H1 (cell line): ENCODE measurements at regions not wholly inside any gene's neighbourhood (a gene's known extent, or its start where the extent isn't known, plus 50 kb on each side); places are given as distances from the start of the nearest gene placed in this dataset.

Experiments used
- CTCF ChIA-PET: fragments of 300-600 bp; sonication (Branson Sonifier 250); formaldehyde crosslinking; loops from one replicate; lab custom pipeline; 2021; ENCODE audit not compliant: partially characterized antibody; lab: Charles Lee
- POLR2A ChIA-PET: fragments of 300-600 bp; sonication (Branson Sonifier 250); formaldehyde crosslinking; loops from one replicate; lab custom pipeline; 2021; ENCODE audit warnings: inconsistent platforms; ENCODE audit not compliant: partially characterized antibody; lab: Charles Lee
- DNase-seq, 2 experiments: peaks; one replicate each; pipeline versions ENCODE4 v3.0.0 to v3.0.0-alpha.2; 2010 to 2022; ENCODE audit warnings: low spot score in 2 of 2, low read depth in 1 of 2, mixed read lengths in 1 of 2
- FAIRE-seq: peaks from 2 replicates; lab custom pipeline; 2011; peaks lifted over from hg19 to GRCh38; lab: Jason Lieb, UNC
- H2AFZ ChIP-seq: 2 replicates; pipeline ENCODE4 v1.8.1; 2012; ENCODE audit warnings: low read length, inconsistent platforms
- H2AK5ac ChIP-seq: 2 replicates; pipeline ENCODE4 v1.6.1; 2013; ENCODE audit warnings: low read depth, low read length
- H2BK120ac ChIP-seq: replicated peaks from 2 replicates; pipeline ENCODE3; 2013; ENCODE audit warnings: low read depth, low read length, inconsistent platforms
- H2BK12ac ChIP-seq: 2 replicates; pipeline ENCODE4 v1.6.1; 2013; ENCODE audit warnings: low read depth, low read length
- H2BK15ac ChIP-seq: 2 replicates; pipeline ENCODE4 v1.6.1; 2013; ENCODE audit warnings: low read length
- H2BK20ac ChIP-seq: 2 replicates; pipeline ENCODE4 v1.6.1; 2013; ENCODE audit warnings: low read length
- H2BK5ac ChIP-seq: 2 replicates; pipeline ENCODE4 v1.6.1; 2013; ENCODE audit warnings: low read depth, low read length
- H3K14ac ChIP-seq: 2 replicates; pipeline ENCODE4 v1.6.1; 2013; ENCODE audit warnings: inconsistent platforms; ENCODE audit not compliant: insufficient read length
- H3K18ac ChIP-seq: 2 replicates; pipeline ENCODE4 v1.6.1; 2013; ENCODE audit warnings: low read length; ENCODE audit errors: extremely low read depth
- H3K23ac ChIP-seq: 2 replicates; pipeline ENCODE4 v1.6.1; 2013; ENCODE audit warnings: inconsistent platforms; ENCODE audit not compliant: insufficient read length
- H3K23me2 ChIP-seq: 2 replicates; pipeline ENCODE4 v1.6.1; 2013; ENCODE audit warnings: low read depth, low read length
- H3K27ac ChIP-seq: 2 replicates; pipeline ENCODE4 v1.6.1; 2011; ENCODE audit warnings: low read depth, low read length, inconsistent platforms
- H3K27me3 ChIP-seq, 4 experiments: replicated peaks in 1 of 4; 1 replicate in 1 of 4; 2 replicates in 3 of 4; pipeline versions ENCODE4 v1.6.1 to v1.8.1; 2011 to 2013; ENCODE audit warnings: low read length in 3 of 4, mild to moderate bottlenecking in 3 of 4, inconsistent platforms in 2 of 4, mixed read lengths in 2 of 4, moderate library complexity in 1 of 4; ENCODE audit not compliant: control insufficient read depth in 3 of 4, insufficient read depth in 3 of 4; ENCODE audit errors: extremely low read depth in 1 of 4
- H3K36me3 ChIP-seq, 4 experiments: 2 replicates each; pipeline versions ENCODE4 v1.6.1 to v1.8.1; 2011 to 2013; ENCODE audit warnings: mild to moderate bottlenecking in 4 of 4, low read length in 3 of 4, moderate library complexity in 2 of 4, control low read depth in 1 of 4, inconsistent platforms in 1 of 4; ENCODE audit not compliant: insufficient read depth in 4 of 4, control insufficient read depth in 2 of 4
- H3K4ac ChIP-seq: replicated peaks from 2 replicates; pipeline ENCODE3; 2013; ENCODE audit warnings: low read length, low read depth, mixed read lengths, inconsistent platforms; ENCODE audit not compliant: insufficient read length
- H3K4me1 ChIP-seq, 4 experiments: replicated peaks in 1 of 4; 1 replicate in 1 of 4; 2 replicates in 3 of 4; pipeline versions ENCODE4 v1.6.1 to v1.8.1; 2011 to 2013; ENCODE audit warnings: low read length in 3 of 4, inconsistent platforms in 2 of 4, mixed read lengths in 1 of 4; ENCODE audit not compliant: insufficient read depth in 4 of 4, control insufficient read depth in 3 of 4
- H3K4me2 ChIP-seq, 2 experiments: 2 replicates each; pipeline versions ENCODE4 v1.6.1 to v1.8.1; 2011 to 2013; ENCODE audit warnings: low read depth in 2 of 2, low read length in 2 of 2, control low read depth in 1 of 2, inconsistent platforms in 1 of 2, mild to moderate bottlenecking in 1 of 2; ENCODE audit not compliant: insufficient read depth in 1 of 2
- H3K4me3 ChIP-seq, 4 experiments: fragments of 200-600, 300-600 bp in 1 of 4; sonication (generic), shearing (Covaris generic), sonication (Bioruptor Twin) in 1 of 4; 2 replicates each; pipeline versions ENCODE4 v1.5.1 to v1.8.1; 2011 to 2016; ENCODE audit warnings: low read length in 4 of 4, low read depth in 3 of 4, control low read depth in 2 of 4, inconsistent platforms in 2 of 4, mild to moderate bottlenecking in 2 of 4, mixed read lengths in 1 of 4, moderate library complexity in 1 of 4; ENCODE audit not compliant: insufficient read depth in 2 of 4; ENCODE audit errors: extremely low read depth in 1 of 4
- H3K56ac ChIP-seq: replicated peaks from 2 replicates; pipeline ENCODE3; 2013; ENCODE audit warnings: low read depth, mild to moderate bottlenecking, mixed read lengths, low read length, inconsistent platforms; ENCODE audit not compliant: insufficient read length
- H3K79me1 ChIP-seq: 2 replicates; pipeline ENCODE4 v1.6.1; 2013; ENCODE audit warnings: low read depth, low read length, control low read depth
- H3K79me2 ChIP-seq, 2 experiments: 2 replicates each; pipeline versions ENCODE4 v1.6.1 to v1.8.1; 2012 to 2013; ENCODE audit warnings: low read length in 2 of 2, mild to moderate bottlenecking in 2 of 2, inconsistent platforms in 1 of 2; ENCODE audit not compliant: insufficient read depth in 2 of 2, control insufficient read depth in 1 of 2
- H3K9ac ChIP-seq, 4 experiments: replicated peaks in 1 of 4; 1 replicate in 1 of 4; 2 replicates in 3 of 4; pipeline versions ENCODE4 v1.6.1 to v1.8.1; 2011 to 2013; ENCODE audit warnings: low read depth in 3 of 4, low read length in 3 of 4, control low read depth in 2 of 4, mild to moderate bottlenecking in 2 of 4, moderate library complexity in 2 of 4, inconsistent platforms in 1 of 4; ENCODE audit errors: extremely low read depth in 1 of 4
- H3K9me3 ChIP-seq, 2 experiments: 2 replicates each; pipeline versions ENCODE4 v1.6.1 to v1.8.1; 2012 to 2013; ENCODE audit warnings: mild to moderate bottlenecking in 2 of 2, moderate library complexity in 2 of 2, control low read depth in 1 of 2, inconsistent platforms in 1 of 2, low read depth in 1 of 2, low read length in 1 of 2, mixed read lengths in 1 of 2; ENCODE audit not compliant: insufficient read depth in 2 of 2
- H4K20me1 ChIP-seq, 2 experiments: replicated peaks in 1 of 2; 2 replicates each; pipeline versions ENCODE3 to v1.8.1; 2011 to 2013; ENCODE audit warnings: inconsistent platforms in 2 of 2, low read length in 2 of 2, mild to moderate bottlenecking in 1 of 2; ENCODE audit not compliant: insufficient read depth in 2 of 2, control insufficient read depth in 1 of 2
- H4K5ac ChIP-seq: 2 replicates; pipeline ENCODE4 v1.6.1; 2013; ENCODE audit warnings: low read length, low read depth, mixed read lengths, inconsistent platforms; ENCODE audit not compliant: insufficient read length
- H4K8ac ChIP-seq: 2 replicates; pipeline ENCODE4 v1.8.0; 2013; ENCODE audit warnings: mild to moderate bottlenecking, moderate library complexity, low read length, inconsistent platforms; ENCODE audit not compliant: insufficient read depth; ENCODE audit errors: extremely low read depth
- H4K91ac ChIP-seq: replicated peaks from 2 replicates; pipeline ENCODE3; 2013; ENCODE audit warnings: low read length, mixed read lengths, inconsistent platforms; ENCODE audit not compliant: insufficient read length
- CBX5 ChIP-seq: fragments of 300-800, 300-1000 bp; sonication (generic); IDR thresholded peaks from 2 replicates; pipeline ENCODE4 v1.7.1; 2016; ENCODE audit warnings: antibody characterized with exemption, low read length, low read depth
- CHD1 ChIP-seq: IDR thresholded peaks from 2 replicates; pipeline ENCODE4 v1.6.1; 2012; ENCODE audit warnings: low read depth, low read length, improper control_type of control experiment
- HDAC6 ChIP-seq: IDR thresholded peaks from one replicate; pipeline ENCODE4 v1.7.1; 2012; ENCODE audit warnings: low read depth, mild to moderate bottlenecking, inconsistent platforms, low read length, moderate library complexity
- NANOG ChIP-seq: IDR thresholded peaks from 2 replicates; pipeline ENCODE4 v1.6.1; 2011; ENCODE audit warnings: low read length, low read depth, mild to moderate bottlenecking, inconsistent platforms; ENCODE audit not compliant: insufficient read depth, poor library complexity, severe bottlenecking
- POLR2A ChIP-seq, 2 experiments: IDR thresholded peaks; 1 replicate in 1 of 2; 2 replicates in 1 of 2; pipeline ENCODE4 v1.6.1; 2011; ENCODE audit warnings: low read depth in 2 of 2, low read length in 2 of 2, mild to moderate bottlenecking in 2 of 2; ENCODE audit errors: control extremely low read depth in 1 of 2
- POLR2AphosphoS5 ChIP-seq: IDR thresholded peaks from 2 replicates; pipeline ENCODE4 v1.6.1; 2011; ENCODE audit warnings: low read depth, low read length
- SIX5 ChIP-seq: IDR thresholded peaks from 2 replicates; pipeline ENCODE4 v1.6.1; 2011; ENCODE audit warnings: mild to moderate bottlenecking, low read depth, low read length
- WGBS, 2 experiments: shearing (Covaris generic) in 1 of 2; methylation state at CpG; one replicate each; pipeline versions ENCODE4 v1.1.6 to v1.1.7; 2013 to 2015; ENCODE audit warnings: low lambda C conversion rate in 2 of 2, mixed read lengths in 2 of 2, inconsistent platforms in 1 of 2, low coverage in 1 of 2, missing lambda C conversion rate in 1 of 2; ENCODE audit not compliant: insufficient replicate concordance in 2 of 2, insufficient coverage in 1 of 2, insufficient read length in 1 of 2; ENCODE audit errors: extremely low coverage in 1 of 2, missing lambda C conversion rate in 1 of 2; 5-methylcytosine and 5-hydroxymethylcytosine counted together

DNA sequence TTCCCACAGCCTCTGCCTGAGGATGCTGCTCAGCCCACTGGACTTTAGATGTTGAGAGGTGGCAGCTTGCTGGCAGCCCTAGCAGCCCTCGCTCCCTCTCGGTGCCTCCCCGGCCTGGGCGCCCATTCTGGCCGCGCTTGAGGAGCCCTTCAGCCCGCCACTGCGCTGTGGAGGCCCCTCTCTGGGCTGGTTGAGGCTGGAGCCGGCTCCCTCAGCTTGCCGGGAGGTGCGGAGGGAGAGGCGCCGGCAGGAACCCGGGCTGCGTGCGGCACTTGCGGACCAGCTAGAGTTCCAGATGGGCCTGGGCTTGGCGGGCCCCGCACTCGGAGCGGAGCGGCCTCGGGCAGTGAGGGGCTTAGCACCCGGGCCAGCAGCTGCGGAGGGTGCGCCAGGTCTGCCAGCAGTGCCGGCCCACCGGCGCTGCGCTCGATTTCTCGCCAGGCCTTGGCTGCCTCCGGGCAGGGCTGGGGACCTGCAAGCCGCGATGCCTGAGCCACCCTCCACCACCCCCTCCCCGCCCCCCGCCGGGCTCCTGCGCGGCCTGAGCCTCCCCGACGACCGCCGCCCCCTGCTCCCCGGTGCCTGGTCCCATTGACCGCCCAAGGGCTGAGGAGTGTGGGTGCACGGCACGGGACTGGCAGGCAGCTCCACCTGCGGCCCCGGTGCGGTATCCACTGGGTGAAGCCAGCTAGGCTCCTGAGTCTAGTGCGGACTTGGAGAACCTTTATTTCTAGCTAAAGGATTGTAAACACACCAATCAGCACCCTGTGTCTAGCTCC is 446.2 kb downstream of the INSC start:
- H3K14ac ChIP-seq = no peak overlapping the region
- H3K23me2 ChIP-seq = no peaks in the 10 kb centered on the region
- H3K4me2 ChIP-seq = no peak overlapping the region
- H3K9ac ChIP-seq = no peak overlapping the region
- H3K56ac ChIP-seq = no peak overlapping the region
- no peak overlapping the region for H3K23ac ChIP-seq
- peaks cover 3 to 13% (median 8%) of the 10 kb centered on the region in 4 experiments; a peak in 6 of 7 replicates for H3K4me1 ChIP-seq
- no peaks in the 10 kb centered on the region for H4K20me1 ChIP-seq
- no peak overlapping the region for H3K4ac ChIP-seq
- H2BK5ac ChIP-seq = no peak overlapping the region
- H4K8ac ChIP-seq = peak overlapping the region; percentile 62; the same call in 1 of the 2 replicates
- DNase-seq = no peak
- H3K9me3 ChIP-seq = peaks cover 0 to 10% of the 10 kb centered on the region in 2 experiments; a peak in 2 of 4 replicates
- H3K4me3 ChIP-seq = no peak overlapping the region
- H3K79me1 ChIP-seq = no peaks in the 10 kb centered on the region
- H4K91ac ChIP-seq = no peak overlapping the region
- H3K18ac ChIP-seq = no peak overlapping the region
- WGBS, 2 experiments = 88% methylated on average over 22 of the region's 52 CpGs; no CpG with 5 or more reads in 1 of the 2 experiments
- no peak for FAIRE-seq
- peaks cover 0 to 16% of the 10 kb centered on the region in 2 experiments; a peak in 1 of 4 replicates for H3K79me2 ChIP-seq
- no peak overlapping the region for H2BK15ac ChIP-seq
- H2AK5ac ChIP-seq = no peak overlapping the region
- no peak overlapping the region for H2AFZ ChIP-seq
- CTCF ChIA-PET = interaction anchor here (1.2 to 2.0 kb wide), 3 partner anchors 8 to 69 kb away, joined by 3 to 4 read pairs (median 3); no protein-coding TSS in a partner anchor
- H3K27me3 ChIP-seq = no peaks in the 10 kb centered on the region
- POLR2A ChIA-PET = interaction anchor here (0.7 kb wide), 1 partner anchor 28 kb away, joined by 3 read pairs; no protein-coding TSS in a partner anchor
- H2BK120ac ChIP-seq = no peak overlapping the region
- H4K5ac ChIP-seq = no peak overlapping the region
- no peak overlapping the region for H2BK20ac ChIP-seq
- TF ChIP-seq POLR2A (IDR thresholded peaks at IDR 0.05; ENCODE audit: control extremely low read depth in 1 of 2, low read depth in 2 of 2, low read length in 2 of 2) (no peak), HDAC6 (no peak), POLR2AphosphoS5 (no peak), CHD1 (no peak), NANOG (no peak), CBX5 (no peak), SIX5 (no peak)
- no peak overlapping the region for H3K27ac ChIP-seq
- H3K36me3 ChIP-seq = peaks cover 0 to 12% (median 0%) of the 10 kb centered on the region in 4 experiments; a peak in 2 of 8 replicates
- no peak overlapping the region for H2BK12ac ChIP-seq
